HEK293 (cell line): ENCODE measurements at regions not wholly inside any gene's neighbourhood (a gene's known extent, or its start where the extent isn't known, plus 50 kb on each side); places are given as distances from the start of the nearest gene placed in this dataset.

Source experiments
- HOXD13 ChIP-seq: sonication (generic); formaldehyde crosslinking; IDR thresholded peaks from 2 replicates; pipeline ENCODE4 v1.8.0; 2022; ENCODE audit warnings: missing genetic modification reagents, borderline replicate concordance
- KLF10 ChIP-seq: fragments of 450-650 bp; IDR thresholded peaks from 2 replicates; pipeline ENCODE4 v1.5.1; 2018; ENCODE audit warnings: missing biosample characterization, mild to moderate bottlenecking, missing genetic modification characterization
- KLF9 ChIP-seq: fragments of 450-650 bp; formaldehyde crosslinking; IDR thresholded peaks from 2 replicates; pipeline ENCODE4 v1.5.1; 2016; ENCODE audit warnings: missing biosample characterization, missing genetic modification characterization, low read depth
- RBAK ChIP-seq: fragments of 450-650 bp; formaldehyde crosslinking; IDR thresholded peaks from 2 replicates; pipeline ENCODE4 v1.5.1; 2016; ENCODE audit warnings: missing biosample characterization, missing genetic modification characterization
- SCRT2 ChIP-seq: fragments of 450-650 bp; formaldehyde crosslinking; IDR thresholded peaks from 2 replicates; pipeline ENCODE4 v1.5.1; 2016; ENCODE audit warnings: missing biosample characterization, missing genetic modification characterization
- TCF7L2 ChIP-seq: IDR thresholded peaks from 2 replicates; pipeline ENCODE4 v1.6.1; 2011; ENCODE audit warnings: low read depth, mild to moderate bottlenecking, inconsistent platforms, low read length, moderate library complexity, borderline replicate concordance
- ZBTB20 ChIP-seq: fragments of 450-650 bp; formaldehyde crosslinking; IDR thresholded peaks from 2 replicates; pipeline ENCODE4 v1.5.1; 2016; ENCODE audit warnings: missing biosample characterization, missing genetic modification characterization
- ZBTB7A ChIP-seq: fragments of 450-650 bp; formaldehyde crosslinking; IDR thresholded peaks from 2 replicates; pipeline ENCODE4 v1.5.1; 2016; ENCODE audit warnings: low read depth, missing biosample characterization, missing genetic modification characterization
- ZBTB8A ChIP-seq: fragments of 450-650 bp; formaldehyde crosslinking; IDR thresholded peaks from 2 replicates; pipeline ENCODE4 v1.5.1; 2016; ENCODE audit warnings: missing biosample characterization, missing genetic modification characterization
- ZEB2 ChIP-seq: fragments of 450-650 bp; formaldehyde crosslinking; IDR thresholded peaks from 2 replicates; pipeline ENCODE4 v1.5.1; 2016; ENCODE audit warnings: missing biosample characterization, missing genetic modification characterization
- ZNF138 ChIP-seq: fragments of 450-650 bp; formaldehyde crosslinking; IDR thresholded peaks from 2 replicates; pipeline ENCODE4 v1.5.1; 2016; ENCODE audit warnings: missing biosample characterization, missing genetic modification characterization, borderline replicate concordance
- ZNF561 ChIP-seq: fragments of 450-650 bp; IDR thresholded peaks from 2 replicates; pipeline ENCODE4 v1.5.1; 2018; ENCODE audit warnings: missing biosample characterization, missing genetic modification characterization, borderline replicate concordance
- ZNF777 ChIP-seq: fragments of 450-650 bp; formaldehyde crosslinking; IDR thresholded peaks from 2 replicates; pipeline ENCODE4 v1.5.1; 2017; ENCODE audit warnings: missing biosample characterization, missing genetic modification characterization, borderline replicate concordance
- TF ChIP-seq, protein P1 (sequence below): fragments of 450-650 bp; formaldehyde crosslinking; IDR thresholded peaks from 2 replicates; pipeline ENCODE4 v1.5.1; 2016; ENCODE audit warnings: missing biosample characterization, missing genetic modification characterization

DNA sequence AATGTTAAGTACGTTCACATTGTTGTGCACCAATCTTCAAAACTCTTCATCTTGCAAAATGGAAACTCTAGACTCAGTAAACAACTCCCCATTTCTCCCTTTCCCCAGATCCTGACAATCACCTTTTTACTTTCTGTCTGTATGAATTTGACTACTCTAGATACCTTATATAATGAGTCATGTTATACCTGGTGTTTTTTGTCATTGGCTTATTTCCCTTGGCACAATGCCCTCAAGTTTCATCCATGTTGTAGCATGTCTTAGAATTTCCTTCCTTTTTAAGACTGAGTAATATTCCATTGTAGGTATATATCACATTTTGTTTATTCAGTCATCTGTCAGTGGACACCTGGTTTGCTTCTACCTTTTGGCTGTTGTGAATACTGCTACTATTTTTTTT is 399.5 kb downstream of the LMO4 start:
- TF ChIP-seq SCRT2 (no peak), ZNF138 (tag by site-specific recombination) (no peak), HOXD13 (no peak), ZBTB8A (tag by site-specific recombination) (no peak), ZBTB7A (tag by site-specific recombination) (no peak), KLF10 (tag by site-specific recombination) (no peak), TCF7L2 (no peak), KLF9 (no peak), ZBTB20 (tag by site-specific recombination) (no peak), ZNF777 (tag by site-specific recombination) (no peak), ZEB2 (tag by site-specific recombination) (no peak), RBAK (tag by site-specific recombination) (no peak), ZNF561 (no peak)
- TF ChIP-seq, protein P1, sequence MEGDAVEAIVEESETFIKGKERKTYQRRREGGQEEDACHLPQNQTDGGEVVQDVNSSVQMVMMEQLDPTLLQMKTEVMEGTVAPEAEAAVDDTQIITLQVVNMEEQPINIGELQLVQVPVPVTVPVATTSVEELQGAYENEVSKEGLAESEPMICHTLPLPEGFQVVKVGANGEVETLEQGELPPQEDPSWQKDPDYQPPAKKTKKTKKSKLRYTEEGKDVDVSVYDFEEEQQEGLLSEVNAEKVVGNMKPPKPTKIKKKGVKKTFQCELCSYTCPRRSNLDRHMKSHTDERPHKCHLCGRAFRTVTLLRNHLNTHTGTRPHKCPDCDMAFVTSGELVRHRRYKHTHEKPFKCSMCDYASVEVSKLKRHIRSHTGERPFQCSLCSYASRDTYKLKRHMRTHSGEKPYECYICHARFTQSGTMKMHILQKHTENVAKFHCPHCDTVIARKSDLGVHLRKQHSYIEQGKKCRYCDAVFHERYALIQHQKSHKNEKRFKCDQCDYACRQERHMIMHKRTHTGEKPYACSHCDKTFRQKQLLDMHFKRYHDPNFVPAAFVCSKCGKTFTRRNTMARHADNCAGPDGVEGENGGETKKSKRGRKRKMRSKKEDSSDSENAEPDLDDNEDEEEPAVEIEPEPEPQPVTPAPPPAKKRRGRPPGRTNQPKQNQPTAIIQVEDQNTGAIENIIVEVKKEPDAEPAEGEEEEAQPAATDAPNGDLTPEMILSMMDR (tag by site-specific recombination), result no peak
